T-helper 17 cell (primary cell): ENCODE measurements at regions not wholly inside any gene's neighbourhood (a gene's known extent, or its start where the extent isn't known, plus 50 kb on each side); places are given as distances from the start of the nearest gene placed in this dataset.
A peak's percentile ranks its signal among the peaks of the same experiment; 100 is the strongest.

Experiments used
- ATAC-seq: fragments of 150-1000 bp; cut with Tn5 transposase; 2 replicates; pipeline ENCODE4 v1.10.0; 2021; ENCODE audit warnings: mild to moderate bottlenecking, moderate library complexity
- DNase-seq, 3 donors: peaks; one replicate each; pipeline versions ENCODE4 v3.0.0 to v3.0.0-alpha.2; 2020 to 2021
- H3K9me3 ChIP-seq: one replicate; pipeline ENCODE4 v1.7.0; 2013; ENCODE audit warnings: low read length, mild to moderate bottlenecking; ENCODE audit not compliant: control insufficient read depth, poor library complexity, severe bottlenecking
- H3K27ac Mint-ChIP-seq: one replicate; pipeline ENCODE4 v1.8.0; 2022; ENCODE audit warnings: mild to moderate bottlenecking, moderate library complexity, mixed read lengths
- H3K27me3 Mint-ChIP-seq: one replicate; pipeline ENCODE4 v1.8.0; 2022; ENCODE audit warnings: mixed read lengths
- H3K36me3 Mint-ChIP-seq: one replicate; pipeline ENCODE4 v1.8.0; 2022; ENCODE audit warnings: low read depth, mixed read lengths
- H3K4me1 Mint-ChIP-seq: one replicate; pipeline ENCODE4 v1.8.0; 2022; ENCODE audit warnings: mild to moderate bottlenecking, mixed read lengths
- H3K4me3 Mint-ChIP-seq: one replicate; pipeline ENCODE4 v1.8.0; 2022; ENCODE audit warnings: mild to moderate bottlenecking, moderate library complexity, mixed read lengths

GRCh38 chr6:166745801-166746668 is 119.0 kb upstream of the RPS6KA2 start:
- Mint-ChIP-seq H3K27ac (no peak overlapping the region), H3K4me3 (no peak overlapping the region), H3K4me1 (peaks cover 4% of the 10 kb centered on the region), H3K36me3 (no peaks in the 10 kb centered on the region), H3K27me3 (peaks cover 5% of the 10 kb centered on the region)
- H3K9me3 ChIP-seq, result no peaks in the 10 kb centered on the region
- no peak for ATAC-seq
- no peak for DNase-seq

DNA sequence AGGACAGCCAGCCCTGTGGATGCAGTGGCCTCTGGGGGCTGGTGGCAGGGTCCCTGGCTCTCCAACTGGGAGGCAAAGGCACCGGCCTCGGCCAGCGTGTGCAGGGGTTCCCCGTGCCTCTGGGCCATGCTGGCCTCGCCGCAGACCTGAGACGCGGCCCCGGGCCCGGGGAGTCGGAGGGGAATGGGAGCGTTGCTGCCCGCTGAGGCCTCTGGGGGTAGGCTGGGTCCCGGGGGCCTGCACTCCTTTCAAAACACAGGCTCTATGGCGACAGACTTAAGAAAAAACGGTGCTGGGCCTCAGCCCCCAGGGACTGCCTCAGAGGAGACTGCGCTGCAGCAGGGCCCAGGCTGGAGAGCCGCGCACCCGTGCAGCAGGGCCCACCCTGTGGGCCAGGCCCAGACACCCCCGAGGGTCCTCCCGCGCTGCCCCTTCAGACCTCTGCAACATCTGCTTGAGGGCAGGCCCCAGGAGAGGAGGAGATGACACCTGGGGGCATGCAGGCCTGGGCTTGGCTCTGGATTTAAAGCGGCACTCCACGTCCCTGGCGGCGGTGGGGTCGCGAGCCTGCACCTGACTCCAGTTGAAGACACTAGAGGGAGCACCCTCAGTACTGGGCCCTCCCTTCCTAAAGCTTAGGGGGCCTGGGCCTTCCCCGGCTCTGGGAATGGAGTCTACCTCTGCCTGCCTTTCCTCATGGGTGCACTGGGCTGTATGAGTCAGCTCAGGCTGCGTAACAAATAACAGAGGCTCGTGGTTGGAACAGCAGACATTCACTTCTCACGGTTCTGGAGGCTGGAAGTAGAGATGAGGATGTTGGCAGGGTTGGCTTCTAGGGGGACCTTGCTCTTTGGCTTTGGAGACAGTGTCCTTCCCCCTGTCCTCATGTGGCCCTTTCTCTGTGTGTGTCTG is 117.4 kb upstream of the RPS6KA2 start:
- H3K4me3 Mint-ChIP-seq, result no peak overlapping the region
- H3K36me3 Mint-ChIP-seq, result no peaks in the 10 kb centered on the region
- H3K27ac Mint-ChIP-seq, result no peak overlapping the region
- no peaks in the 10 kb centered on the region for H3K9me3 ChIP-seq
- H3K27me3 Mint-ChIP-seq, result no peaks in the 10 kb centered on the region
- DNase-seq (no peak), ATAC-seq (no peak)
- peaks cover 2% of the 10 kb centered on the region for H3K4me1 Mint-ChIP-seq

DNA sequence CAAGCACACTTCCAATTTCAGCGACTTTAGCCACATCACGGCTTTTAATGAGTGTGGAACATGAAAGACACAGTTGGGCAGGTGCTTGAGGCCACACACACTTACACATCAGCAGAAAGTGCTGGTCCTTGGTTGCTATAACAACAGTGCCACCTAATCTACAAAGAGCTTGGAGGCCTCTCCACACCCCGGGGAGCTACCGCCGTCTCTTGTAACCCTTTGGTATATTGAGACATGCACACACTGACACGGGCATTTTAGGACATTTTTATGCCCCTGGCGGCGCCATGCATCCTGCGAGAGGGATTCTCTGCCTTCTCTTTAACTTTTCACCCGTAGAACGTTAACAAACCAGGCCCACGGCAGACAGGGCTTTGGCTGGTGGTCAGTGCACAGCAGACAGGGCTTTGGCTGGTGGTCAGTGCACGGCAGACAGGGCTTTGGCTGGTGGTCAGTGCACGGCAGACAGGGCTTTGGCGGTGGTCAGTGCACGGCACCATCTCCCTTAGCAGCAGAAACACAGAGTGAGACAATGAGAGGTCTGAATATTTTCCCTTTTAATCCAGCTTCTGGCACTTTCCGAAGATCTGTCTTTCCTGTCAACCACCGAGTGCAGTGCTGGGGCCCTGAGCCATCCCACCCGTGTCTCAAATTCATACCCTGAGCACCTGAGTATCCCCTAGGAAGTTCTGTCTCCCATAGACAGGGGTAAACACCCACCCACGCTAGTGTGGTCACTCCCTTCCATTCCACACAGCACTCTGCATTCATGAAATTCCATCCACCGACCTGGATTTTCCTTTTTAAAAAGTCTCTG is 116.6 kb upstream of the RPS6KA2 start:
- DNase-seq (no peak), ATAC-seq (no peak)
- H3K36me3 Mint-ChIP-seq, result no peaks in the 10 kb centered on the region
- H3K4me3 Mint-ChIP-seq, result no peak overlapping the region
- H3K27ac Mint-ChIP-seq, result no peak overlapping the region
- no peaks in the 10 kb centered on the region for H3K27me3 Mint-ChIP-seq
- peaks cover 2% of the 10 kb centered on the region for H3K4me1 Mint-ChIP-seq
- no peaks in the 10 kb centered on the region for H3K9me3 ChIP-seq

DNA sequence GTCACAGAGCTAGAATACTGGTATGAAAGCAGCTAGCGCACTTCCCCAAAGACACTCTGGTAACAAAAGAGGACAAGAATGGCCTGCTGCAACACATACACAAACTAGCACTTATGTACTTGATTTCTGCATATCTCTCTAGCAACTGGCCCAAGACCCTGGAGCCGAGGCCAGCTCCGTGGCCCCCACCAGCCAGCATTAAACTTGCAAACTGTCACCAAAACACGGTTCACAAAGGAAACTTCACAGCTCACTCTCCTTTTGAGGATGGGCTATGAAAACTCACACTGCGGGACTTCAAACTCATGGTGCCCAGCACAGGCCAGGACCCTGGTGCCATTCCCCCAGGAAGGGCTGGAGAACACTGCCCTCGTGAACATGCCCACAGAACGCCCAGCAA is 115.9 kb upstream of the RPS6KA2 start:
- DNase-seq (no peak), ATAC-seq (no peak)
- H3K9me3 ChIP-seq, result no peaks in the 10 kb centered on the region
- Mint-ChIP-seq H3K27ac (no peak overlapping the region), H3K36me3 (no peaks in the 10 kb centered on the region), H3K4me1 (peaks cover 2% of the 10 kb centered on the region), H3K27me3 (no peaks in the 10 kb centered on the region), H3K4me3 (no peak overlapping the region)

- no peak for ATAC-seq
- no peak overlapping the region for H3K27ac Mint-ChIP-seq
- no peak for DNase-seq
Observed at GRCh38 chr6:166739976-166740318, 112.9 kb upstream of the RPS6KA2 start.

GRCh38 chr6:166739117-166739975 is 112.3 kb upstream of the RPS6KA2 start:
- Mint-ChIP-seq H3K27me3 (no peaks in the 10 kb centered on the region), H3K36me3 (no peaks in the 10 kb centered on the region), H3K4me1 (peaks cover 2% of the 10 kb centered on the region), H3K4me3 (no peak overlapping the region), H3K27ac (no peak overlapping the region)
- no peak for DNase-seq
- no peaks in the 10 kb centered on the region for H3K9me3 ChIP-seq
- no peak for ATAC-seq

More at GRCh38 chr6:166739976-166740318, 112.9 kb upstream of the RPS6KA2 start:
- Mint-ChIP-seq H3K4me3 (no peak overlapping the region), H3K27me3 (no peaks in the 10 kb centered on the region), H3K4me1 (peaks cover 2% of the 10 kb centered on the region), H3K36me3 (no peaks in the 10 kb centered on the region)
- no peaks in the 10 kb centered on the region for H3K9me3 ChIP-seq

- peaks cover 6% of the 10 kb centered on the region for H3K4me1 Mint-ChIP-seq
- H3K27ac Mint-ChIP-seq, result no peak overlapping the region
- H3K4me3 Mint-ChIP-seq, result no peak overlapping the region
- no peaks in the 10 kb centered on the region for H3K36me3 Mint-ChIP-seq
- H3K27me3 Mint-ChIP-seq, result no peaks in the 10 kb centered on the region
- DNase-seq (no peak), ATAC-seq (no peak)
- H3K9me3 ChIP-seq, result no peaks in the 10 kb centered on the region
Observed at GRCh38 chr6:166738386-166739116, 111.5 kb upstream of the RPS6KA2 start.

GRCh38 chr6:166737261-166737660 is 110.2 kb upstream of the RPS6KA2 start:
- H3K9me3 ChIP-seq, result no peaks in the 10 kb centered on the region
- DNase-seq (no peak), ATAC-seq (no peak)
- Mint-ChIP-seq H3K27me3 (no peaks in the 10 kb centered on the region), H3K4me3 (no peak overlapping the region), H3K27ac (no peak overlapping the region), H3K36me3 (no peaks in the 10 kb centered on the region), H3K4me1 (peaks cover 7% of the 10 kb centered on the region)

DNA sequence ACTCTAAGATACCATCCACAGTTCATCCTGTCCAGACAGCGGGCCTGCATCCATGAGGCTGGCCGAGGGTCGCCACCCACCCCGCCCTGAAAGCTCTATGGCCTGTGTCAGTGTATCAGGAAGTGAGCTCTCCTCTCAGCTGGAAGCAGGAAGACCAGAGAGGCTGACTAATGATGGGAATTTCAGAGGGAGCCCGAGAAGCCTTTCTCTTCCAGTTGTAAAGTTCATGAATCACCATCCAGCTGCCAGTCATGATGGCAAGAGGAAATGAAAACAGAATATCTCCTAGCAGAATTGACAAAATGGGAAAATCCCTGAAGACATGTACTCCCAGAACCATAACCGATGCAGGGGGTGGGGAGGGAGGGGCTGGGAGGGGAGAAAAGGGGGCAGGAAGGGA is 109.6 kb upstream of the RPS6KA2 start:
- Mint-ChIP-seq H3K27me3 (no peaks in the 10 kb centered on the region), H3K27ac (no peak overlapping the region), H3K4me3 (no peak overlapping the region), H3K4me1 (peaks cover 7% of the 10 kb centered on the region), H3K36me3 (no peaks in the 10 kb centered on the region)
- no peak for DNase-seq
- H3K9me3 ChIP-seq, result no peaks in the 10 kb centered on the region
- no peak for ATAC-seq

- no peaks in the 10 kb centered on the region for H3K9me3 ChIP-seq
- peak overlapping the region; percentile 68 for H3K27ac Mint-ChIP-seq
- no peak overlapping the region for H3K4me3 Mint-ChIP-seq
- H3K4me1 Mint-ChIP-seq, result peaks cover 5% of the 10 kb centered on the region
- DNase-seq, result no peak
- H3K27me3 Mint-ChIP-seq, result no peaks in the 10 kb centered on the region
- ATAC-seq, result no peak
- H3K36me3 Mint-ChIP-seq, result no peaks in the 10 kb centered on the region
Observed at GRCh38 chr6:166733900-166734299, 106.8 kb upstream of the RPS6KA2 start.

GRCh38 chr6:166729658-166730057 is 102.6 kb upstream of the RPS6KA2 start:
- ATAC-seq (no peak), DNase-seq (no peak)
- Mint-ChIP-seq H3K27me3 (peaks cover 2% of the 10 kb centered on the region), H3K36me3 (no peaks in the 10 kb centered on the region), H3K27ac (no peak overlapping the region), H3K4me3 (no peak overlapping the region), H3K4me1 (peaks cover 7% of the 10 kb centered on the region)
- H3K9me3 ChIP-seq, result no peaks in the 10 kb centered on the region
